Hematopoietic multipotent progenitor cell treated with erythropoietin and hydrocortisone succinate and interleukin-3 and kit ligand, for 15 days (in vitro differentiated cells): ENCODE measurements at regions not wholly inside any gene's neighbourhood (a gene's known extent, or its start where the extent isn't known, plus 50 kb on each side); places are given as distances from the start of the nearest gene placed in this dataset.
"Not testable (repeated sequence)": the region's sequence is repeated elsewhere in the genome, so short reads cannot be mapped to it uniquely, and the experiment has no call there.

ENCODE experiments used
- DNase-seq: peaks from one replicate; pipeline ENCODE4 v3.0.0-alpha.2; 2015; ENCODE audit warnings: low spot score

- DNase-seq: no peak
Measured at GRCh38 chr4:77220828-77221613, 64.0 kb downstream of the CCNG2 start.

- DNase-seq: no peak
Measured at GRCh38 chr4:77225022-77225421, 68.0 kb downstream of the CCNG2 start.

- DNase-seq: no peak
Measured at GRCh38 chr4:77226939-77227705, 70.1 kb downstream of the CCNG2 start.

- no peak for DNase-seq
Measured at GRCh38 chr4:77229433-77229832, 72.4 kb downstream of the CCNG2 start.

- DNase-seq: no peak
Measured at GRCh38 chr4:77232653-77233052, 75.6 kb downstream of the CCNG2 start.

GRCh38 chr4:77235289-77235854 is 78.4 kb downstream of the CCNG2 start:
- no peak for DNase-seq

- no peak for DNase-seq
Measured at GRCh38 chr4:77236806-77237205, 79.8 kb downstream of the CCNG2 start.

GRCh38 chr4:77240469-77241066 is 83.6 kb downstream of the CCNG2 start:
- DNase-seq: peak; percentile 33

GRCh38 chr4:77248805-77249204 is 91.8 kb downstream of the CCNG2 start:
- no peak for DNase-seq

- no peak for DNase-seq
Measured at GRCh38 chr4:77251751-77252150, 94.7 kb downstream of the CCNG2 start.

GRCh38 chr4:77263247-77263646 is 106.2 kb downstream of the CCNG2 start:
- no peak for DNase-seq

- DNase-seq: not testable (repeated sequence)
Measured at GRCh38 chr4:77263976-77264375, 107.0 kb downstream of the CCNG2 start.

GRCh38 chr4:77264826-77265225 is 107.8 kb downstream of the CCNG2 start:
- DNase-seq: no peak

- no peak for DNase-seq
Measured at GRCh38 chr4:77268108-77268507, 111.1 kb downstream of the CCNG2 start.

GRCh38 chr4:77269505-77269904 is 112.5 kb downstream of the CCNG2 start:
- no peak for DNase-seq

GRCh38 chr4:77273412-77273811 is 116.4 kb downstream of the CCNG2 start:
- no peak for DNase-seq

- DNase-seq: not testable (repeated sequence)
Measured at GRCh38 chr4:77279114-77279513, 122.1 kb downstream of the CCNG2 start.

GRCh38 chr4:77282305-77282704 is 125.3 kb downstream of the CCNG2 start:
- DNase-seq: no peak

- DNase-seq: no peak
Measured at GRCh38 chr4:77284036-77284435, 127.0 kb downstream of the CCNG2 start.

GRCh38 chr4:77286906-77287305 is 129.9 kb downstream of the CCNG2 start:
- no peak for DNase-seq

GRCh38 chr4:77293426-77293825 is 136.4 kb downstream of the CCNG2 start:
- no peak for DNase-seq

GRCh38 chr4:77300996-77301395 is 144.0 kb downstream of the CCNG2 start:
- not testable (repeated sequence) for DNase-seq

GRCh38 chr4:77305766-77306165 is 148.8 kb downstream of the CCNG2 start:
- no peak for DNase-seq
